CD4-positive, alpha-beta T cell (primary cell): ENCODE measurements at regions not wholly inside any gene's neighbourhood (a gene's known extent, or its start where the extent isn't known, plus 50 kb on each side); places are given as distances from the start of the nearest gene placed in this dataset.

ENCODE experiments used
- ATAC-seq: fragments of 200-7000 bp; cut with Tn5 transposase; one replicate; pipeline ENCODE4 v1.10.0; 2022; ENCODE audit warnings: mild to moderate bottlenecking; ENCODE audit not compliant: poor library complexity
- CTCF ChIA-PET: fragments of 350-600 bp; sonication (Branson Sonifier 250); formaldehyde crosslinking; loops from one replicate; lab custom pipeline; 2021; ENCODE audit warnings: antibody characterized with exemption, inconsistent platforms; lab: Charles Lee
- POLR2A ChIA-PET: fragments of 350-600 bp; sonication (Branson Sonifier 250); formaldehyde crosslinking; loops from one replicate; lab custom pipeline; 2021; ENCODE audit warnings: antibody characterized with exemption, inconsistent platforms; lab: Charles Lee
- DNase-seq, 14 experiments: peaks; one replicate each; pipeline ENCODE4 v3.0.0-alpha.2; 2013 to 2020; ENCODE audit warnings: mixed read lengths in 2 of 14
- H3K27ac ChIP-seq, 2 donors: one replicate each; pipeline versions ENCODE4 v1.5.1 to v1.7.0; 2013; ENCODE audit warnings: low read length in 2 of 2, low read depth in 1 of 2, mild to moderate bottlenecking in 1 of 2
- H3K27me3 ChIP-seq, 2 experiments: 1 replicate in 1 of 2; 2 replicates in 1 of 2; pipeline versions ENCODE4 v1.6.1 to v1.7.0; 2013; ENCODE audit warnings: low read length in 2 of 2, control low read depth in 1 of 2, mild to moderate bottlenecking in 1 of 2, moderate library complexity in 1 of 2; ENCODE audit not compliant: insufficient read depth in 2 of 2, control insufficient read depth in 1 of 2
- H3K36me3 ChIP-seq: one replicate; pipeline ENCODE4 v1.6.1; 2013; ENCODE audit warnings: low read length, control low read depth; ENCODE audit not compliant: insufficient read depth
- H3K4me1 ChIP-seq: one replicate; pipeline ENCODE4 v1.6.1; 2013; ENCODE audit warnings: low read length, control low read depth; ENCODE audit not compliant: insufficient read depth
- H3K4me3 ChIP-seq: one replicate; pipeline ENCODE4 v1.5.1; 2013; ENCODE audit warnings: mild to moderate bottlenecking, low read length, moderate library complexity
- H3K9me3 ChIP-seq, 2 experiments: 1 replicate in 1 of 2; 2 replicates in 1 of 2; pipeline versions ENCODE4 v1.6.1 to v1.7.0; 2013; ENCODE audit warnings: low read length in 2 of 2, mild to moderate bottlenecking in 2 of 2, control low read depth in 1 of 2, moderate library complexity in 1 of 2; ENCODE audit not compliant: control insufficient read depth in 1 of 2, insufficient read depth in 1 of 2
- H3K27ac Mint-ChIP-seq: one replicate; pipeline ENCODE4 v1.8.0; 2020; ENCODE audit warnings: mixed read lengths
- H3K27me3 Mint-ChIP-seq: one replicate; pipeline ENCODE4 v1.8.0; 2021; ENCODE audit warnings: mixed read lengths
- H3K36me3 Mint-ChIP-seq: one replicate; pipeline ENCODE4 v1.8.0; 2021; ENCODE audit warnings: low read depth, mixed read lengths
- H3K4me1 Mint-ChIP-seq: one replicate; pipeline ENCODE4 v1.8.0; 2021; ENCODE audit warnings: low read depth, mixed read lengths
- H3K4me3 Mint-ChIP-seq: one replicate; pipeline ENCODE4 v1.8.0; 2020; ENCODE audit warnings: mild to moderate bottlenecking, mixed read lengths
- H3K9me3 Mint-ChIP-seq: one replicate; pipeline ENCODE4 v1.8.0; 2020; ENCODE audit warnings: mixed read lengths
- intact Hi-C, 2 experiments: fragments of 100-400 bp; cut with DNase I in 1 of 2; cut with micrococcal nuclease in 1 of 2; formaldehyde crosslinking; loops; one replicate each; pipeline versions ENCODE4 v1.15.1 to v1.9.0; 2023 to 2025; cut with DNase I, micrococcal nuclease
- TF ChIP-seq, protein P1 (sequence below): fragments of 200-600 bp; IDR thresholded peaks from one replicate; pipeline ENCODE4 v1.8.0; 2022; ENCODE audit warnings: antibody characterized with exemption, mild to moderate bottlenecking

DNA sequence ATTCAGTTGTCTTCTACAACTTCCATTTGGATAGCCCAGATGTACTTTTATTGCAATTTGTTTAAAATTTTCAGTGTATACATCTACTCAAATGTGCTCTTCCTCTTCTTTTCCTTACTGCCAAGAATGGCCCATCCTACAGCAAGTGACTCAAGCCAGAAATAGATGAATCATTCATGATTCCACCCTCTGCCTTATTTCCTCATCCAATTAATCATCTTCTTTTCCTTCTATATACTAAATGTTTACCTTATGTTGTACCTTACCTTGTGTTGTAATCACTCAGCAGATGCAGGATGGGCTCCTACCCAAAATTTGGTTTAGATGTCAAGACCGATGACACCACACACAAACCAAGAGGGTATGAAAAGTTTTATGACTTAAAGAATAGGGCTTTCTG lies 437.8 kb downstream of the GRXCR1 start:
- Histone ChIP-seq H3K9me3 (no peaks in the 10 kb centered on the region), H3K36me3 (no peaks in the 10 kb centered on the region), H3K27ac (no peak overlapping the region), H3K27me3 (no peaks in the 10 kb centered on the region), H3K4me3 (no peak overlapping the region), H3K4me1 (no peaks in the 10 kb centered on the region)
- CTCF ChIA-PET: no interaction called here
- Mint-ChIP-seq H3K4me1 (no peaks in the 10 kb centered on the region), H3K4me3 (no peak overlapping the region), H3K9me3 (peaks cover 9% of the 10 kb centered on the region), H3K27ac (no peak overlapping the region), H3K27me3 (no peaks in the 10 kb centered on the region), H3K36me3 (no peaks in the 10 kb centered on the region)
- TF ChIP-seq, protein P1, sequence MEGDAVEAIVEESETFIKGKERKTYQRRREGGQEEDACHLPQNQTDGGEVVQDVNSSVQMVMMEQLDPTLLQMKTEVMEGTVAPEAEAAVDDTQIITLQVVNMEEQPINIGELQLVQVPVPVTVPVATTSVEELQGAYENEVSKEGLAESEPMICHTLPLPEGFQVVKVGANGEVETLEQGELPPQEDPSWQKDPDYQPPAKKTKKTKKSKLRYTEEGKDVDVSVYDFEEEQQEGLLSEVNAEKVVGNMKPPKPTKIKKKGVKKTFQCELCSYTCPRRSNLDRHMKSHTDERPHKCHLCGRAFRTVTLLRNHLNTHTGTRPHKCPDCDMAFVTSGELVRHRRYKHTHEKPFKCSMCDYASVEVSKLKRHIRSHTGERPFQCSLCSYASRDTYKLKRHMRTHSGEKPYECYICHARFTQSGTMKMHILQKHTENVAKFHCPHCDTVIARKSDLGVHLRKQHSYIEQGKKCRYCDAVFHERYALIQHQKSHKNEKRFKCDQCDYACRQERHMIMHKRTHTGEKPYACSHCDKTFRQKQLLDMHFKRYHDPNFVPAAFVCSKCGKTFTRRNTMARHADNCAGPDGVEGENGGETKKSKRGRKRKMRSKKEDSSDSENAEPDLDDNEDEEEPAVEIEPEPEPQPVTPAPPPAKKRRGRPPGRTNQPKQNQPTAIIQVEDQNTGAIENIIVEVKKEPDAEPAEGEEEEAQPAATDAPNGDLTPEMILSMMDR: no peak
- ATAC-seq: no peak
- intact Hi-C loops: no loop called here
- DNase-seq: no peak
- POLR2A ChIA-PET: no interaction called here

GRCh38 chr4:43331226-43332051 lies 438.9 kb downstream of the GRXCR1 start:
- DNase-seq: no peak
- H3K36me3 Mint-ChIP-seq: no peaks in the 10 kb centered on the region
- CTCF ChIA-PET: no interaction called here

DNA sequence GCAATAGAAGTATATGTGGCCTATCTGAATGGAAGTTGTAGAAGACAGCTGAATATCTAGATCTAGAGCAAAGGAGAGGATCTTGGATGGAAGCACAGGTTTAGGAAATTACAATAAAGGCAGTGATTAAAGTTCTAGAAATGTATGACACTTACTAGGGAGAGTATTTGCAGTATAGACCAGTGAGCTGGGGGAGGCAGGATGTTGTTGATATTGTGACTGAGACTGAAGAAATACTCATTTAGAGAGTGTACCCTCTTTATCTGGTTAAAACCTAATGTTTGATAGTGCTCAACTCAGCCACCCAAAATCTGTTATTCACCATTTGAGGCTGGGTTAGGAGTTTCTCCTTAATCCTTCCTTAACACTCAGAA lies 439.5 kb downstream of the GRXCR1 start:
- Histone ChIP-seq H3K4me3 (no peak overlapping the region), H3K36me3 (no peaks in the 10 kb centered on the region), H3K27me3 (no peaks in the 10 kb centered on the region), H3K27ac (no peak overlapping the region), H3K9me3 (no peaks in the 10 kb centered on the region), H3K4me1 (no peaks in the 10 kb centered on the region)
- no peaks in the 10 kb centered on the region for H3K36me3 Mint-ChIP-seq
- DNase-seq: no peak
- no peak overlapping the region for H3K27ac Mint-ChIP-seq
- H3K27me3 Mint-ChIP-seq: no peaks in the 10 kb centered on the region
- no peaks in the 10 kb centered on the region for H3K4me1 Mint-ChIP-seq
- no peak for ATAC-seq
- POLR2A ChIA-PET: no interaction called here
- H3K9me3 Mint-ChIP-seq: peaks cover 9% of the 10 kb centered on the region
- intact Hi-C loops: no loop called here
- TF ChIP-seq, protein P1: no peak
- CTCF ChIA-PET: no interaction called here
- no peak overlapping the region for H3K4me3 Mint-ChIP-seq

More at GRCh38 chr4:43331226-43332051, 438.9 kb downstream of the GRXCR1 start:
- TF ChIP-seq, protein P1: no peak
- no peaks in the 10 kb centered on the region for H3K4me1 Mint-ChIP-seq
- no peak for ATAC-seq
- H3K36me3 ChIP-seq: no peaks in the 10 kb centered on the region
- no peaks in the 10 kb centered on the region for H3K4me1 ChIP-seq
- no peak overlapping the region for H3K27ac Mint-ChIP-seq
- H3K27me3 Mint-ChIP-seq: no peaks in the 10 kb centered on the region
- H3K9me3 ChIP-seq: no peaks in the 10 kb centered on the region
- H3K9me3 Mint-ChIP-seq: peaks cover 9% of the 10 kb centered on the region
- intact Hi-C loops: no loop called here
- H3K27ac ChIP-seq: no peak overlapping the region
- no peaks in the 10 kb centered on the region for H3K27me3 ChIP-seq
- H3K4me3 ChIP-seq: no peak overlapping the region
- no peak overlapping the region for H3K4me3 Mint-ChIP-seq
- POLR2A ChIA-PET: no interaction called here
